Stimulated activated memory B cell treated with anti-CD40 and anti-IgM and Interleukin-4, amounts not matched to agents 10 μg/mL and 1 μg/mL and 100 μg/mL, for 72 hours (primary cell): ENCODE measurements at regions not wholly inside any gene's neighbourhood (a gene's known extent, or its start where the extent isn't known, plus 50 kb on each side); places are given as distances from the start of the nearest gene placed in this dataset.
"Not testable (repeated sequence)": the region's sequence is repeated elsewhere in the genome, so short reads cannot be mapped to it uniquely, and the experiment has no call there.

Experiments
- ATAC-seq: fragments of 150-1000 bp; cut with Tn5 transposase; 2 replicates; pipeline ENCODE4 v1.10.0; 2021
- H3K27ac Mint-ChIP-seq: one replicate; pipeline ENCODE4 v1.8.0; 2022; ENCODE audit warnings: mild to moderate bottlenecking, mixed read lengths
- H3K27me3 Mint-ChIP-seq: one replicate; pipeline ENCODE4 v1.8.0; 2022; ENCODE audit warnings: mixed read lengths
- H3K36me3 Mint-ChIP-seq: one replicate; pipeline ENCODE4 v1.8.0; 2022; ENCODE audit warnings: mixed read lengths
- H3K4me1 Mint-ChIP-seq: one replicate; pipeline ENCODE4 v1.8.0; 2022; ENCODE audit warnings: mixed read lengths
- H3K4me3 Mint-ChIP-seq: one replicate; pipeline ENCODE4 v1.8.0; 2022; ENCODE audit warnings: mild to moderate bottlenecking, moderate library complexity, mixed read lengths
- H3K9me3 Mint-ChIP-seq: one replicate; pipeline ENCODE4 v1.8.0; 2022; ENCODE audit warnings: mixed read lengths

GRCh38 chr6:27544135-27544534, 71.2 kb upstream of the ZNF184 start:
- H3K27ac Mint-ChIP-seq, H3K9me3 Mint-ChIP-seq, H3K4me3 Mint-ChIP-seq, H3K36me3 Mint-ChIP-seq, ATAC-seq: not testable (repeated sequence)
- Mint-ChIP-seq H3K27me3 (peaks cover 78% of the 10 kb centered on the region), H3K4me1 (peaks cover 13% of the 10 kb centered on the region)

- peaks cover 13% of the 10 kb centered on the region for H3K4me1 Mint-ChIP-seq
- no peak for ATAC-seq
- H3K27ac Mint-ChIP-seq, result no peak overlapping the region
- peaks cover 75% of the 10 kb centered on the region for H3K27me3 Mint-ChIP-seq
- no peak overlapping the region for H3K4me3 Mint-ChIP-seq
- H3K36me3 Mint-ChIP-seq, result no peaks in the 10 kb centered on the region
- H3K9me3 Mint-ChIP-seq, result peaks cover 6% of the 10 kb centered on the region
Measured at GRCh38 chr6:27542485-27542884, 69.6 kb upstream of the ZNF184 start.

- ATAC-seq, result no peak
- Mint-ChIP-seq H3K4me3 (no peak overlapping the region), H3K27ac (no peak overlapping the region), H3K27me3 (peaks cover 75% of the 10 kb centered on the region), H3K4me1 (peaks cover 13% of the 10 kb centered on the region), H3K9me3 (peaks cover 6% of the 10 kb centered on the region), H3K36me3 (no peaks in the 10 kb centered on the region)
Measured at GRCh38 chr6:27541933-27542297, 69.0 kb upstream of the ZNF184 start.

GRCh38 chr6:27541212-27541932, 68.5 kb upstream of the ZNF184 start:
- Mint-ChIP-seq H3K4me1 (peaks cover 13% of the 10 kb centered on the region), H3K36me3 (no peaks in the 10 kb centered on the region), H3K27ac (no peak overlapping the region), H3K27me3 (peaks cover 75% of the 10 kb centered on the region), H3K4me3 (no peak overlapping the region), H3K9me3 (peaks cover 6% of the 10 kb centered on the region)
- no peak for ATAC-seq

- no peak for ATAC-seq
- H3K4me1 Mint-ChIP-seq, result no peaks in the 10 kb centered on the region
- peaks cover 4% of the 10 kb centered on the region for H3K9me3 Mint-ChIP-seq
- H3K27ac Mint-ChIP-seq, result no peak overlapping the region
- H3K4me3 Mint-ChIP-seq, result no peak overlapping the region
- peaks cover 77% of the 10 kb centered on the region for H3K27me3 Mint-ChIP-seq
- H3K36me3 Mint-ChIP-seq, result no peaks in the 10 kb centered on the region
Measured at GRCh38 chr6:27539551-27539950, 66.6 kb upstream of the ZNF184 start.

- Mint-ChIP-seq H3K36me3 (no peaks in the 10 kb centered on the region), H3K4me1 (no peaks in the 10 kb centered on the region), H3K27me3 (peaks cover 84% of the 10 kb centered on the region), H3K4me3 (no peak overlapping the region), H3K27ac (no peak overlapping the region), H3K9me3 (peaks cover 3% of the 10 kb centered on the region)
- ATAC-seq, result no peak
Measured at GRCh38 chr6:27532820-27533538, 60.1 kb upstream of the ZNF184 start.

GRCh38 chr6:27531772-27532459, 59.0 kb upstream of the ZNF184 start:
- H3K27ac Mint-ChIP-seq, result no peak overlapping the region
- H3K4me1 Mint-ChIP-seq, result no peaks in the 10 kb centered on the region
- H3K4me3 Mint-ChIP-seq, result no peak overlapping the region
- no peak for ATAC-seq
- H3K36me3 Mint-ChIP-seq, result no peaks in the 10 kb centered on the region
- H3K27me3 Mint-ChIP-seq, result peaks cover 74% of the 10 kb centered on the region
- H3K9me3 Mint-ChIP-seq, result peaks cover 3% of the 10 kb centered on the region

GRCh38 chr6:27529796-27530195, 56.9 kb upstream of the ZNF184 start:
- not testable (repeated sequence) for H3K27ac Mint-ChIP-seq, H3K4me1 Mint-ChIP-seq, H3K36me3 Mint-ChIP-seq, H3K9me3 Mint-ChIP-seq, H3K4me3 Mint-ChIP-seq, ATAC-seq
- peaks cover 53% of the 10 kb centered on the region for H3K27me3 Mint-ChIP-seq

- Mint-ChIP-seq H3K4me1 (no peaks in the 10 kb centered on the region), H3K9me3 (peaks cover 3% of the 10 kb centered on the region), H3K36me3 (no peaks in the 10 kb centered on the region), H3K27me3 (peaks cover 47% of the 10 kb centered on the region), H3K27ac (no peak overlapping the region), H3K4me3 (no peak overlapping the region)
- no peak for ATAC-seq
Measured at GRCh38 chr6:27528714-27529113, 55.8 kb upstream of the ZNF184 start.
